Esophagus muscularis mucosa (tissue), 4 donors: ENCODE measurements at regions not wholly inside any gene's neighbourhood (a gene's known extent, or its start where the extent isn't known, plus 50 kb on each side); places are given as distances from the start of the nearest gene placed in this dataset.

Experiments used
- DNase-seq: peaks from one replicate; pipeline ENCODE4 v3.0.0-alpha.2; 2017; ENCODE audit errors: extremely low spot score
- H3K27ac ChIP-seq, 4 donors: fragments of 200-600 bp; sonication (generic); replicated peaks in 1 of 4; 1 replicate in 3 of 4; 2 replicates in 1 of 4; pipeline ENCODE4 v1.5.1; 2016 to 2019; ENCODE audit warnings: mild to moderate bottlenecking in 1 of 4
- H3K27me3 ChIP-seq, 4 donors: fragments of 200-600 bp; sonication (generic); one replicate each; pipeline versions ENCODE4 v1.5.1 to v1.6.0; 2016 to 2019
- H3K36me3 ChIP-seq, 4 donors: fragments of 200-600 bp; sonication (generic); one replicate each; pipeline ENCODE4 v1.5.1; 2016 to 2019
- H3K4me1 ChIP-seq, 4 donors: fragments of 200-600 bp; sonication (generic); one replicate each; pipeline ENCODE4 v1.5.1; 2016 to 2019
- H3K4me3 ChIP-seq, 4 donors: fragments of 200-600 bp; sonication (generic); 1 replicate in 2 of 4; 2 replicates in 2 of 4; pipeline ENCODE4 v1.5.1; 2016 to 2019; ENCODE audit warnings: mild to moderate bottlenecking in 4 of 4, moderate library complexity in 1 of 4
- H3K9me3 ChIP-seq, 4 donors: fragments of 200-600 bp; sonication (generic); 1 replicate in 3 of 4; 2 replicates in 1 of 4; pipeline ENCODE4 v1.5.1; 2016 to 2019
- EP300 ChIP-seq: sonication (generic); formaldehyde crosslinking; IDR thresholded peaks from one replicate; pipeline ENCODE4 v1.6.1; 2017; ENCODE audit warnings: antibody characterized with exemption
- POLR2A ChIP-seq: fragments of 450-650 bp; IDR thresholded peaks from one replicate; pipeline ENCODE4 v1.6.1; 2017; ENCODE audit warnings: antibody characterized with exemption, moderate library complexity, mild to moderate bottlenecking, low read depth
- POLR2AphosphoS5 ChIP-seq, 2 donors: sonication (generic); formaldehyde crosslinking; IDR thresholded peaks; one replicate each; pipeline ENCODE4 v1.6.1; 2017; ENCODE audit warnings: antibody characterized with exemption in 2 of 2
- WGBS: methylation state at CpG from one replicate; pipeline ENCODE4 v1.1.5; 2018; 5-methylcytosine and 5-hydroxymethylcytosine counted together
- intact Hi-C: fragments of 100-400 bp; cut with DNase I; formaldehyde crosslinking; loops from one replicate; pipeline ENCODE4 v1.15.1; 2023
- TF ChIP-seq, protein P1 (sequence below), 3 experiments: fragments of 200-600 bp in 2 of 3; fragments of 450-650 bp in 1 of 3; sonication (generic) in 2 of 3; IDR thresholded peaks; one replicate each; pipeline ENCODE4 v1.5.1; 2017 to 2019; ENCODE audit warnings: antibody characterized with exemption in 3 of 3, mild to moderate bottlenecking in 2 of 3, moderate library complexity in 1 of 3

DNA sequence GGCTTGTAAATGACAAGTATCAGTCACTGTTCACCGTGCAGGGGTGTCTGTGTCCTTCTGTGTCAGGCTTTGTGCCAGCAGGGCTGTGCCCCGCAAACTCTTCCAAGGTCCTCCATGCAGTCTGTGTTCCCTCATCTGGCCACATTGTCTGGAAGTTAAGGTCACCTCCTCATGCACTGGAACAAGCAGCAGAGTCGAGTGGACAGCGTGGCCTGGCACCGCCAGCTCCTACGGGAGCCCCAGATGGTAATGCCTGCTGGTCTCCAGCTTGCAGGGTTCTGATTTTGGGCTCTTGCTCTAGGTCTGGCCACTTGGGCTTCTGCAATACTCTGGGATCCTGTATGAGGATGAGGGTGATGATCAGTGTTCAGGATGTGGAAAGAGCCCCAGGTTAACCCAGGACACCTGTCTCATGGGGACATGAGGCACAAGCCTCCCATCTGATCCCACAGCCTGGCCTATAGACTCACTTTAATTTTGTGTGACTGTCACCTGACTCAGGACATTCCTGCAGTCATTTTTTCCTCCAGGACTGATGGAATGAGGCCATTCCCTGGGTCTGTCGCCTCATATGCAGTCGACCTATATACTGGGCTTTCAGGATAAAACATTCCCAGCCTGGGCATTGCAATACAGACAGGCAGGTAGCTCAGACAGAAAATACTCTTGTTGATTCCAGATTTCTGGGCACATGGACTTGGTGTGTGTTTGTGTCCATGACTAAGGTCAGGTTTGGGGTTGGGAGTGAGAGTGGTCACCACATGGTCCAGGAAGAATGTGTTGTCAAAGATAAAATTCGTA is 106.3 kb upstream of the TOP3B start:
- DNase-seq = peak; percentile 89
- Histone ChIP-seq H3K27ac (no peak overlapping the region), H3K4me1 (no peaks in the 10 kb centered on the region), H3K9me3 (no peaks in the 10 kb centered on the region), H3K4me3 (no peak overlapping the region), H3K27me3 (peaks cover 0 to 55% (median 0%) of the 10 kb centered on the region in 4 donors), H3K36me3 (no peaks in the 10 kb centered on the region)
- intact Hi-C loops = no loop called here
- no peak for TF ChIP-seq POLR2A
- TF ChIP-seq, protein P1, sequence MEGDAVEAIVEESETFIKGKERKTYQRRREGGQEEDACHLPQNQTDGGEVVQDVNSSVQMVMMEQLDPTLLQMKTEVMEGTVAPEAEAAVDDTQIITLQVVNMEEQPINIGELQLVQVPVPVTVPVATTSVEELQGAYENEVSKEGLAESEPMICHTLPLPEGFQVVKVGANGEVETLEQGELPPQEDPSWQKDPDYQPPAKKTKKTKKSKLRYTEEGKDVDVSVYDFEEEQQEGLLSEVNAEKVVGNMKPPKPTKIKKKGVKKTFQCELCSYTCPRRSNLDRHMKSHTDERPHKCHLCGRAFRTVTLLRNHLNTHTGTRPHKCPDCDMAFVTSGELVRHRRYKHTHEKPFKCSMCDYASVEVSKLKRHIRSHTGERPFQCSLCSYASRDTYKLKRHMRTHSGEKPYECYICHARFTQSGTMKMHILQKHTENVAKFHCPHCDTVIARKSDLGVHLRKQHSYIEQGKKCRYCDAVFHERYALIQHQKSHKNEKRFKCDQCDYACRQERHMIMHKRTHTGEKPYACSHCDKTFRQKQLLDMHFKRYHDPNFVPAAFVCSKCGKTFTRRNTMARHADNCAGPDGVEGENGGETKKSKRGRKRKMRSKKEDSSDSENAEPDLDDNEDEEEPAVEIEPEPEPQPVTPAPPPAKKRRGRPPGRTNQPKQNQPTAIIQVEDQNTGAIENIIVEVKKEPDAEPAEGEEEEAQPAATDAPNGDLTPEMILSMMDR (IDR thresholded peaks at IDR 0.05) = no peak
- TF ChIP-seq POLR2AphosphoS5 (IDR thresholded peaks at IDR 0.05) = no peak
- no peak for TF ChIP-seq EP300
- WGBS = 74% methylated on average over 9 of the region's 9 CpGs

- Histone ChIP-seq H3K4me1 (no peaks in the 10 kb centered on the region), H3K9me3 (no peaks in the 10 kb centered on the region), H3K4me3 (no peak overlapping the region), H3K27me3 (peaks cover 0 to 50% (median 0%) of the 10 kb centered on the region in 4 donors), H3K27ac (no peak overlapping the region), H3K36me3 (no peaks in the 10 kb centered on the region)
- WGBS = 84% methylated on average over 10 of the region's 10 CpGs
- DNase-seq = peak; percentile 19
- TF ChIP-seq, protein P1 (IDR thresholded peaks at IDR 0.05) = no peak
- TF ChIP-seq POLR2A (no peak), POLR2AphosphoS5 (IDR thresholded peaks at IDR 0.05) (no peak), EP300 (no peak)
- intact Hi-C loops = no loop called here
These were observed 105.5 kb upstream of the TOP3B start for GRCh38 chr22:22087854-22088657.

DNA sequence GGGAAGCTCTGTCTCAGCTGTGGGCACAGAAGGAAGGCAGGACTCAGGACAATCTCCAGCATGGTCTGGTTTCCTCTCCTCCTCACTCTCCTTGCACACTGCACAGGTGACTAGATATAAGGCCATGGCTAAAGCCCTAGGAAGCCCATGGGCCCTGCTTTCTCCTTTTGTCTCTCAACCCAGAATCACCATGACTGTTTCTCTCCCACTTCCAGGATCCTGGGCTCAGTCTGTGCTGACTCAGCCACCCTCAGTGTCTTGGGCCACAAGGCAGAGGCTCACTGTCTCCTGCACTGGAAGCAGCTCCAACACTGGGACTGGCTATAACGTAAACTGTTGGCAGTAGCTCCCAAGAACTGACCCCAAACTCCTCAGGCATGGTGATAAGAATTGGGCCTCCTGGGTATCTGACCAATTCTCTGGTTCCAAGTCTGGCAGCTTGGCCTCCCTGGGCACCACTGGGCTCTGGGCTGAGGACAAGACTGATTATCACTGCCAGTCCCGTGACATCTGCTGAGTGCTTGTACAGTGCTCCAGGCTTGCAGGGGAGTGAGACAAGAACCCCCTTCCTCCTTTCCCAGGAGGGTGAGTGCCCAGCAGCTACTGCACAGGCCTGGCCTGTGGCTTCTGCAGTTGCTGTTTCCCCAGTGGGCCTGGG is 104.0 kb upstream of the TOP3B start:
- TF ChIP-seq POLR2A (no peak), POLR2AphosphoS5 (IDR thresholded peaks at IDR 0.05) (no peak), EP300 (no peak)
- TF ChIP-seq, protein P1 (IDR thresholded peaks at IDR 0.05) = no peak
- H3K9me3 ChIP-seq = no peaks in the 10 kb centered on the region
- intact Hi-C loops = no loop called here
- 86% methylated on average over 2 of the region's 2 CpGs for WGBS
- no peak overlapping the region for H3K27ac ChIP-seq
- peak; percentile 75 for DNase-seq
- no peaks in the 10 kb centered on the region for H3K36me3 ChIP-seq
- H3K4me3 ChIP-seq = no peak overlapping the region
- H3K27me3 ChIP-seq = peaks cover 0 to 42% (median 0%) of the 10 kb centered on the region in 4 donors
- no peaks in the 10 kb centered on the region for H3K4me1 ChIP-seq

GRCh38 chr22:22085702-22086500 is 103.3 kb upstream of the TOP3B start:
- TF ChIP-seq POLR2AphosphoS5 (IDR thresholded peaks at IDR 0.05) = no peak
- TF ChIP-seq, protein P1 (IDR thresholded peaks at IDR 0.05) = no peak
- TF ChIP-seq EP300 = no peak
- no peak for TF ChIP-seq POLR2A
- H3K9me3 ChIP-seq = no peaks in the 10 kb centered on the region
- no peak overlapping the region for H3K27ac ChIP-seq
- WGBS = 53% methylated on average over 4 of the region's 5 CpGs
- no peaks in the 10 kb centered on the region for H3K4me1 ChIP-seq
- H3K36me3 ChIP-seq = no peaks in the 10 kb centered on the region
- intact Hi-C loops = no loop called here
- no peak overlapping the region for H3K4me3 ChIP-seq
- H3K27me3 ChIP-seq = peaks cover 0 to 42% (median 0%) of the 10 kb centered on the region in 4 donors
- peak; percentile 50 for DNase-seq
